ENCODE measurements at regions not wholly inside any gene's neighbourhood (a gene's known extent, or its start where the extent isn't known, plus 50 kb on each side); places are given as distances from the start of the nearest gene placed in this dataset.

DNA sequence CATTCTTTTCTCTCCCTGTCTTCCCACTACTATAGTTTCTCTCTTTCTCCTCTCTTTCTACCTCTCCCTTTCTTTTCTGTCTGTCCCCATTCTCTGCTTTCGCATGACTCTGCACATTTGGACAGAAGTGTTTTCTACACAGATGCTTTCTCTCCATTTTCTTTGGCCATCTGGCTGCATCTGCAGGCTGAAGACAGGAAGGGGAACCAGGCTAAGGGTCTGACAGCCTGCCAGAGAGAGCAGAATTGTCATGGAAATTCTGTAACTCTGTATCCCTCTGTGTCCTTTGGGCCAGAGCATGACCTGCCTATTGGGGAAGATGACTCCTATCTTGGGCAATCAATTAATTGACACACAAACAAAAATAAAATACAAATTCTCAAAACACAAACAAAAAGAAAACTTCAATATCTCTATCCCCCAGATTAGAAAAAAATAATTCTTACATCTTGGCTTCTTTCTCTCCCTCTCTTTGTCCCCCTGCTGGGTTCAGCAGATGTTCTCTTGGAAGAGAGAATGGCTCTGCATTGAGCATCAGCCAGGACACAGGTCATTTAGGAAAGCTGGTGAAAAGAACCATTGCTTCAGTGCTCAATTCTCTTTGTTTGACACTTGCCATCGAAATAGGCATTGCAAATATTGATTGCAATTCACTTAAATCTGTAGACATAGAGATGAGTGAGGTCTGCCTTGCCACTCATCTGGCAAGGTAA, 415.9 kb upstream of the KLF4 start:
- TF ChIP-seq, protein P1, sequence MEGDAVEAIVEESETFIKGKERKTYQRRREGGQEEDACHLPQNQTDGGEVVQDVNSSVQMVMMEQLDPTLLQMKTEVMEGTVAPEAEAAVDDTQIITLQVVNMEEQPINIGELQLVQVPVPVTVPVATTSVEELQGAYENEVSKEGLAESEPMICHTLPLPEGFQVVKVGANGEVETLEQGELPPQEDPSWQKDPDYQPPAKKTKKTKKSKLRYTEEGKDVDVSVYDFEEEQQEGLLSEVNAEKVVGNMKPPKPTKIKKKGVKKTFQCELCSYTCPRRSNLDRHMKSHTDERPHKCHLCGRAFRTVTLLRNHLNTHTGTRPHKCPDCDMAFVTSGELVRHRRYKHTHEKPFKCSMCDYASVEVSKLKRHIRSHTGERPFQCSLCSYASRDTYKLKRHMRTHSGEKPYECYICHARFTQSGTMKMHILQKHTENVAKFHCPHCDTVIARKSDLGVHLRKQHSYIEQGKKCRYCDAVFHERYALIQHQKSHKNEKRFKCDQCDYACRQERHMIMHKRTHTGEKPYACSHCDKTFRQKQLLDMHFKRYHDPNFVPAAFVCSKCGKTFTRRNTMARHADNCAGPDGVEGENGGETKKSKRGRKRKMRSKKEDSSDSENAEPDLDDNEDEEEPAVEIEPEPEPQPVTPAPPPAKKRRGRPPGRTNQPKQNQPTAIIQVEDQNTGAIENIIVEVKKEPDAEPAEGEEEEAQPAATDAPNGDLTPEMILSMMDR (IDR thresholded peaks at IDR 0.05; ENCODE audit: low read depth, low read length), result no peak
- no peak for TF ChIP-seq EZH2phosphoT487 (IDR thresholded peaks at IDR 0.05; ENCODE audit: low read depth)
